Hepatocyte (in vitro differentiated cells): ENCODE measurements at regions not wholly inside any gene's neighbourhood (a gene's known extent, or its start where the extent isn't known, plus 50 kb on each side); places are given as distances from the start of the nearest gene placed in this dataset.

Experiments
- DNase-seq: peaks from one replicate; pipeline ENCODE4 v3.0.0-alpha.2; 2016; ENCODE audit warnings: low spot score
- H2AFZ ChIP-seq: fragments of 200-600 bp; sonication (generic); 2 replicates; pipeline ENCODE4 v1.6.0; 2016; ENCODE audit warnings: antibody characterized with exemption, mild to moderate bottlenecking
- H3K27ac ChIP-seq: fragments of 200-600 bp; sonication (generic); 2 replicates; pipeline ENCODE4 v1.5.1; 2016; ENCODE audit warnings: mild to moderate bottlenecking
- H3K27me3 ChIP-seq: fragments of 200-600 bp; sonication (generic); 2 replicates; pipeline ENCODE4 v1.6.1; 2016
- H3K36me3 ChIP-seq: fragments of 200-600 bp; sonication (generic); replicated peaks from 2 replicates; pipeline ENCODE4 v1.5.1; 2016; ENCODE audit warnings: low read depth; ENCODE audit not compliant: insufficient read depth
- H3K4me1 ChIP-seq: fragments of 200-600 bp; sonication (generic); 2 replicates; pipeline ENCODE4 v1.5.1; 2016; ENCODE audit warnings: mild to moderate bottlenecking, moderate library complexity; ENCODE audit not compliant: insufficient read depth
- H3K4me2 ChIP-seq: fragments of 200-600 bp; sonication (generic); 2 replicates; pipeline ENCODE4 v1.6.0; 2016
- H3K4me3 ChIP-seq: fragments of 200-600 bp; sonication (generic); 2 replicates; pipeline ENCODE4 v1.5.1; 2016; ENCODE audit warnings: mild to moderate bottlenecking
- H3K79me2 ChIP-seq: fragments of 200-600 bp; sonication (generic); 2 replicates; pipeline ENCODE4 v1.6.0; 2017; ENCODE audit warnings: mild to moderate bottlenecking
- H3K9me2 ChIP-seq: fragments of 200-600 bp; sonication (generic); replicated peaks from 2 replicates; pipeline ENCODE4 v1.6.0; 2017; ENCODE audit warnings: mild to moderate bottlenecking; ENCODE audit not compliant: insufficient read depth
- H3K9me3 ChIP-seq: fragments of 200-600 bp; sonication (generic); 2 replicates; pipeline ENCODE4 v1.5.1; 2016; ENCODE audit warnings: low read depth, mild to moderate bottlenecking
- H4K20me1 ChIP-seq: fragments of 200-600 bp; sonication (generic); 2 replicates; pipeline ENCODE4 v1.6.0; 2016; ENCODE audit warnings: mild to moderate bottlenecking; ENCODE audit not compliant: insufficient read depth, poor library complexity, severe bottlenecking
- CTCF ChIP-seq: fragments of 200-600 bp; sonication (generic); IDR thresholded peaks from 2 replicates; pipeline ENCODE4 v1.5.1; 2016; ENCODE audit warnings: antibody characterized with exemption, mild to moderate bottlenecking; ENCODE audit not compliant: poor library complexity
- EZH2 ChIP-seq: fragments of 200-600 bp; sonication (generic); IDR thresholded peaks from 2 replicates; pipeline ENCODE4 v1.6.1; 2016; ENCODE audit warnings: antibody characterized with exemption, mild to moderate bottlenecking, borderline replicate concordance
- EZH2phosphoT487 ChIP-seq: fragments of 200-600 bp; sonication (generic); IDR thresholded peaks from one replicate; pipeline ENCODE4 v1.6.1; 2018; ENCODE audit warnings: antibody characterized with exemption, mild to moderate bottlenecking, low read depth, moderate library complexity; ENCODE audit not compliant: unreplicated experiment, severe bottlenecking
- WGBS: methylation state at CpG from one replicate; pipeline ENCODE4 v1.1.6; 2016; ENCODE audit warnings: low lambda C conversion rate; ENCODE audit errors: missing lambda C conversion rate; 5-methylcytosine and 5-hydroxymethylcytosine counted together

GRCh38 chr13:78753435-78753834, 94.5 kb upstream of the OBI1 start:
- H3K36me3 ChIP-seq: no peaks in the 10 kb centered on the region
- no peaks in the 10 kb centered on the region for H3K27me3 ChIP-seq
- TF ChIP-seq CTCF: no peak
- TF ChIP-seq EZH2phosphoT487: no peak
- no peak for TF ChIP-seq EZH2
- no peak overlapping the region for H3K4me2 ChIP-seq
- no peaks in the 10 kb centered on the region for H3K4me1 ChIP-seq
- no peak overlapping the region for H3K27ac ChIP-seq
- H3K4me3 ChIP-seq: no peak overlapping the region
- no peak for DNase-seq
- H3K9me2 ChIP-seq: no peaks in the 10 kb centered on the region
- H3K79me2 ChIP-seq: no peaks in the 10 kb centered on the region
- H2AFZ ChIP-seq: no peak overlapping the region
- no peaks in the 10 kb centered on the region for H3K9me3 ChIP-seq
- 61% methylated on average over 1 of the region's 1 CpG for WGBS
- H4K20me1 ChIP-seq: no peaks in the 10 kb centered on the region

- no peak overlapping the region for H2AFZ ChIP-seq
- DNase-seq: no peak
- no peaks in the 10 kb centered on the region for H3K36me3 ChIP-seq
- no peaks in the 10 kb centered on the region for H3K27me3 ChIP-seq
- no peaks in the 10 kb centered on the region for H3K4me1 ChIP-seq
- H3K79me2 ChIP-seq: no peaks in the 10 kb centered on the region
- 97% methylated on average over 2 of the region's 2 CpGs for WGBS
- no peak overlapping the region for H3K27ac ChIP-seq
- TF ChIP-seq CTCF: no peak
- no peak for TF ChIP-seq EZH2phosphoT487
- no peak for TF ChIP-seq EZH2
- H3K9me3 ChIP-seq: no peaks in the 10 kb centered on the region
- H4K20me1 ChIP-seq: no peaks in the 10 kb centered on the region
- H3K9me2 ChIP-seq: no peaks in the 10 kb centered on the region
- H3K4me3 ChIP-seq: no peak overlapping the region
- H3K4me2 ChIP-seq: no peak overlapping the region
These were observed 91.8 kb upstream of the OBI1 start for GRCh38 chr13:78750735-78751134.

GRCh38 chr13:78743973-78744372, 85.0 kb upstream of the OBI1 start:
- H3K4me2 ChIP-seq: no peak overlapping the region
- 82% methylated on average over 3 of the region's 3 CpGs for WGBS
- TF ChIP-seq EZH2 (no peak), CTCF (no peak), EZH2phosphoT487 (no peak)
- H4K20me1 ChIP-seq: no peaks in the 10 kb centered on the region
- no peaks in the 10 kb centered on the region for H3K9me3 ChIP-seq
- no peak overlapping the region for H2AFZ ChIP-seq
- no peak overlapping the region for H3K4me3 ChIP-seq
- H3K9me2 ChIP-seq: no peaks in the 10 kb centered on the region
- H3K27me3 ChIP-seq: no peaks in the 10 kb centered on the region
- no peak overlapping the region for H3K27ac ChIP-seq
- no peaks in the 10 kb centered on the region for H3K4me1 ChIP-seq
- no peaks in the 10 kb centered on the region for H3K79me2 ChIP-seq
- no peaks in the 10 kb centered on the region for H3K36me3 ChIP-seq
- no peak for DNase-seq

GRCh38 chr13:78742659-78743058, 83.7 kb upstream of the OBI1 start:
- Histone ChIP-seq H3K4me2 (no peak overlapping the region), H3K27me3 (no peaks in the 10 kb centered on the region), H3K27ac (no peak overlapping the region), H4K20me1 (no peaks in the 10 kb centered on the region), H2AFZ (no peak overlapping the region), H3K9me2 (no peaks in the 10 kb centered on the region), H3K4me1 (no peaks in the 10 kb centered on the region), H3K36me3 (no peaks in the 10 kb centered on the region), H3K4me3 (no peak overlapping the region), H3K9me3 (no peaks in the 10 kb centered on the region), H3K79me2 (no peaks in the 10 kb centered on the region)
- TF ChIP-seq CTCF: no peak
- TF ChIP-seq EZH2: no peak
- TF ChIP-seq EZH2phosphoT487: no peak
- DNase-seq: no peak
- 67% methylated on average over 5 of the region's 5 CpGs for WGBS
